OCI-LY3 (cell line): ENCODE measurements at regions not wholly inside any gene's neighbourhood (a gene's known extent, or its start where the extent isn't known, plus 50 kb on each side); places are given as distances from the start of the nearest gene placed in this dataset.

Experiments
- EZH2phosphoT487 ChIP-seq: fragments of 200-600 bp; shearing (Covaris generic); IDR thresholded peaks from 2 replicates; pipeline ENCODE4 v1.6.1; 2018; ENCODE audit warnings: antibody characterized with exemption, mixed run types, low read depth
- TF ChIP-seq, protein P1 (sequence below): fragments of 200-600, 300-600 bp; sonication (generic); IDR thresholded peaks from 2 replicates; pipeline ENCODE4 v1.5.1; 2014; ENCODE audit warnings: antibody characterized with exemption, low read length, low read depth

DNA sequence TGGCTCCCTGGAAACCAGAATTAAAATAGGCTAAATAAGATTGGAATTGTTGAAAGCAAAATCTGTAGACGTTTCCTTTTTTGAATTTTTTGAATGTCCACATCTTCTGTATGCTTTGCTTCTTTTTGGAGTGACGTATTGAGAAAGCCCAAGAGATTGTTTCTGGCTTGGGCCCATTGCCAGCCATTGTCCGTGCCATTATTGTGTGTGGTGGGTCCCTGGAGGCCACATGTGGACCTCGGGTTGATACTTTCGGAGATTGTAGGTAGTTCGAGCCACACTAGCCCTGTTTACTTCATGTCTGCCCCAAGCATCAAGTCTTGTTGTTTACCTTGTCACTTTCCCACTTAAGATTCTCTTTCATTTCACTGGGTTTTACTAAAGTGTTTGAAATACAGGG, 106.0 kb downstream of the PALM2AKAP2 start:
- TF ChIP-seq, protein P1, sequence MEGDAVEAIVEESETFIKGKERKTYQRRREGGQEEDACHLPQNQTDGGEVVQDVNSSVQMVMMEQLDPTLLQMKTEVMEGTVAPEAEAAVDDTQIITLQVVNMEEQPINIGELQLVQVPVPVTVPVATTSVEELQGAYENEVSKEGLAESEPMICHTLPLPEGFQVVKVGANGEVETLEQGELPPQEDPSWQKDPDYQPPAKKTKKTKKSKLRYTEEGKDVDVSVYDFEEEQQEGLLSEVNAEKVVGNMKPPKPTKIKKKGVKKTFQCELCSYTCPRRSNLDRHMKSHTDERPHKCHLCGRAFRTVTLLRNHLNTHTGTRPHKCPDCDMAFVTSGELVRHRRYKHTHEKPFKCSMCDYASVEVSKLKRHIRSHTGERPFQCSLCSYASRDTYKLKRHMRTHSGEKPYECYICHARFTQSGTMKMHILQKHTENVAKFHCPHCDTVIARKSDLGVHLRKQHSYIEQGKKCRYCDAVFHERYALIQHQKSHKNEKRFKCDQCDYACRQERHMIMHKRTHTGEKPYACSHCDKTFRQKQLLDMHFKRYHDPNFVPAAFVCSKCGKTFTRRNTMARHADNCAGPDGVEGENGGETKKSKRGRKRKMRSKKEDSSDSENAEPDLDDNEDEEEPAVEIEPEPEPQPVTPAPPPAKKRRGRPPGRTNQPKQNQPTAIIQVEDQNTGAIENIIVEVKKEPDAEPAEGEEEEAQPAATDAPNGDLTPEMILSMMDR = no peak
- no peak for TF ChIP-seq EZH2phosphoT487
